Transverse colon (tissue), 4 donors: ENCODE measurements at regions not wholly inside any gene's neighbourhood (a gene's known extent, or its start where the extent isn't known, plus 50 kb on each side); places are given as distances from the start of the nearest gene placed in this dataset.

Source experiments
- CTCF ChIP-seq, 5 experiments: fragments of 200-600 bp in 3 of 5; fragments of 450-650 bp in 2 of 5; sonication (generic) in 3 of 5; IDR thresholded peaks; 1 replicate in 2 of 5; 2 replicates in 3 of 5; pipeline ENCODE4 v1.5.1; 2016 to 2017; ENCODE audit warnings: antibody characterized with exemption in 5 of 5, inconsistent platforms in 3 of 5, mild to moderate bottlenecking in 2 of 5, moderate library complexity in 1 of 5
- EP300 ChIP-seq: sonication (generic); formaldehyde crosslinking; IDR thresholded peaks from one replicate; pipeline ENCODE4 v1.6.1; 2017; ENCODE audit warnings: antibody characterized with exemption, low read depth
- POLR2AphosphoS5 ChIP-seq, 3 donors: sonication (generic); formaldehyde crosslinking; IDR thresholded peaks; one replicate each; pipeline ENCODE4 v1.6.1; 2016; ENCODE audit warnings: antibody characterized with exemption in 3 of 3

DNA sequence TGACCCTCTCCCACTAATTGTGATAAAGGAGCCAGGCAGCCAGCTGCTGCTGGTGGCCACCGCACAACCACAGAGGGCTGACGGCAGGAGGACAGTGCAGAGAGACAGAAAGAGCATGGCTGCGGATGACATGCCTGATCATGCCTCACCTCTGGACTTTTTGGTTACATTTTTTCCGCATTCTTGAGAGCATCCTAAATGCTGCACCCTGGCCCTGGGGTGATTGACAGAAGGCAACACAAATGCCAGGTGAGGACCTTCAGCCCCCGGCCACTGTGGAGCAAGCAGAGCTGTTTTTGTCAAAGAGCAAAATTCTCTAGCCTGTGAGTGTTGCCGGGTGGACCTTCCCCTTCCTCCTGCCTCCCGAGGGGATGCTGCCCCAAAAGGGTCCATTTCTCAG lies 78.5 kb downstream of the RPS6KA4 start:
- TF ChIP-seq CTCF (IDR thresholded peaks at IDR 0.05) (no peak), POLR2AphosphoS5 (IDR thresholded peaks at IDR 0.05) (no peak), EP300 (no peak)
